Pancreas (tissue), 10 donors: ENCODE measurements at regions not wholly inside any gene's neighbourhood (a gene's known extent, or its start where the extent isn't known, plus 50 kb on each side); places are given as distances from the start of the nearest gene placed in this dataset.

Experiments
- ATAC-seq, 4 donors: fragments of 200-7000 bp; cut with Tn5 transposase; one replicate each; pipeline versions ENCODE4 v1.8.0 to v1.9.1; 2020; ENCODE audit warnings: mild to moderate bottlenecking in 4 of 4, moderate library complexity in 4 of 4
- DNase-seq, 6 donors: peaks; one replicate each; pipeline ENCODE4 v3.0.0-alpha.2; 2020
- FAIRE-seq: peaks from 2 replicates; lab custom pipeline; 2012; peaks lifted over from hg19 to GRCh38; lab: Jason Lieb, UNC
- H3K27ac ChIP-seq, 4 donors: fragments of 200-600 bp; sonication (generic); 1 replicate in 3 of 4; 2 replicates in 1 of 4; pipeline versions ENCODE4 v1.5.0 to v1.8.0; 2020
- H3K27me3 ChIP-seq, 4 donors: fragments of 200-600 bp; one replicate each; pipeline ENCODE4 v1.8.0; 2021
- H3K36me3 ChIP-seq, 3 donors: fragments of 200-600 bp; sonication (generic) in 1 of 3; one replicate each; pipeline versions ENCODE4 v1.5.0 to v1.8.0; 2020 to 2021
- H3K4me1 ChIP-seq, 3 donors: fragments of 200-600 bp; one replicate each; pipeline ENCODE4 v1.8.0; 2021
- H3K4me3 ChIP-seq, 4 donors: fragments of 200-600 bp; sonication (generic) in 2 of 4; one replicate each; pipeline versions ENCODE4 v1.5.0 to v1.8.0; 2020 to 2021
- H3K9me3 ChIP-seq, 4 donors: fragments of 200-600 bp; one replicate each; pipeline ENCODE4 v1.8.0; 2021
- CTCF ChIP-seq, 4 donors: fragments of 200-600 bp; sonication (generic) in 3 of 4; IDR thresholded peaks; one replicate each; pipeline versions ENCODE4 v1.5.0 to v1.8.0; 2021; ENCODE audit warnings: antibody characterized with exemption in 4 of 4
- WGBS, 2 donors: extraction: QIAGEN DNeasy Blood & Tissue Kit; methylation state at CpG; one replicate each; pipeline ENCODE4 v1.1.7; 2013; 5-methylcytosine and 5-hydroxymethylcytosine counted together
- intact Hi-C, 3 donors: fragments of 100-400 bp; cut with DNase I; formaldehyde crosslinking; loops; one replicate each; pipeline versions ENCODE4 v1.11.1 to v1.14.2; 2022
- donor health status: healthy with polysubstance abuse.
- donor health status: DM: no; HTN: no; CAD: no; lungs with moderate emphysema.
- donor health status: DM: no; HTN: no; CAD: no.
- donor health status: control.
- donor health status: control.
- donor health status: Bipolar disorder and iron deficiency.
- donor health status: DM: yes; HTN: yes; CAD: no.
- donor health status: DM: no; HTN: no; CAD: no.
- donor health status: DM: no; HTN: no; CAD: no.
- donor health status: DM: yes; HTN: yes; CAD: no.

GRCh38 chr6:946546-946945 is 253.6 kb upstream of the EXOC2 start:
- ATAC-seq: no peak
- H3K4me1 ChIP-seq: no peaks in the 10 kb centered on the region
- intact Hi-C loops: no loop called here
- no peak overlapping the region for H3K4me3 ChIP-seq
- no peaks in the 10 kb centered on the region for H3K36me3 ChIP-seq
- H3K9me3 ChIP-seq: no peaks in the 10 kb centered on the region
- FAIRE-seq: no peak
- 76 to 77% methylated on average over 3 of the region's 3 CpGs for WGBS, 2 donors
- DNase-seq: no peak
- H3K27ac ChIP-seq: no peak overlapping the region
- no peak for TF ChIP-seq CTCF (IDR thresholded peaks at IDR 0.05)
- no peaks in the 10 kb centered on the region for H3K27me3 ChIP-seq

GRCh38 chr6:939526-940252 is 246.8 kb upstream of the EXOC2 start:
- H3K9me3 ChIP-seq: no peaks in the 10 kb centered on the region
- no peaks in the 10 kb centered on the region for H3K36me3 ChIP-seq
- H3K4me1 ChIP-seq: no peaks in the 10 kb centered on the region
- no peak for ATAC-seq
- no peak for TF ChIP-seq CTCF (IDR thresholded peaks at IDR 0.05)
- H3K27me3 ChIP-seq: no peaks in the 10 kb centered on the region
- WGBS, 2 donors: 87 to 92% methylated on average over 12 of the region's 12 CpGs
- H3K4me3 ChIP-seq: no peak overlapping the region
- DNase-seq: no peak
- FAIRE-seq: no peak
- intact Hi-C loops: no loop called here
- H3K27ac ChIP-seq: no peak overlapping the region

- TF ChIP-seq CTCF (IDR thresholded peaks at IDR 0.05): no peak
- no peak overlapping the region for H3K27ac ChIP-seq
- H3K4me1 ChIP-seq: no peaks in the 10 kb centered on the region
- no peak for ATAC-seq
- H3K4me3 ChIP-seq: no peak overlapping the region
- 77 to 80% methylated on average over 7 of the region's 7 CpGs for WGBS, 2 donors
- no peaks in the 10 kb centered on the region for H3K36me3 ChIP-seq
- no peak for FAIRE-seq
- intact Hi-C loops: no loop called here
- H3K27me3 ChIP-seq: no peaks in the 10 kb centered on the region
- no peak for DNase-seq
- H3K9me3 ChIP-seq: no peaks in the 10 kb centered on the region
These were observed 246.0 kb upstream of the EXOC2 start for GRCh38 chr6:938916-939315.

GRCh38 chr6:938271-938905 is 245.4 kb upstream of the EXOC2 start:
- intact Hi-C loops: no loop called here
- H3K9me3 ChIP-seq: no peaks in the 10 kb centered on the region

More at GRCh38 chr6:938271-938905, 245.4 kb upstream of the EXOC2 start:
- Histone ChIP-seq H3K4me1 (no peaks in the 10 kb centered on the region), H3K4me3 (no peak overlapping the region), H3K36me3 (no peaks in the 10 kb centered on the region), H3K27me3 (no peaks in the 10 kb centered on the region), H3K27ac (no peak overlapping the region)
- WGBS, 2 donors: 87 to 92% methylated on average over 16 of the region's 16 CpGs
- TF ChIP-seq CTCF (IDR thresholded peaks at IDR 0.05): no peak
- DNase-seq (no peak), FAIRE-seq (no peak), ATAC-seq (no peak)
